K562 (cell line): ENCODE measurements at regions not wholly inside any gene's neighbourhood (a gene's known extent, or its start where the extent isn't known, plus 50 kb on each side); places are given as distances from the start of the nearest gene placed in this dataset.

Experiments used
- ATAC-seq: fragments of 200-7000 bp; cut with Tn5 transposase; 3 replicates; pipeline ENCODE4 v1.9.1; 2020; ENCODE audit warnings: moderate library complexity
- BruUV-seq: library from RNA; stranded (reverse); fragments of 400-500 nt; replicated peaks from 2 replicates; lab custom pipeline; 2021; lab: Mats Ljungman, UMichigan
- CTCF ChIA-PET: fragments of 300-600 bp; formaldehyde crosslinking; extraction: SDS; loops from one replicate; lab custom pipeline; 2021; ENCODE audit warnings: low intra/inter-chr PET ratio; lab: Yijun Ruan, JAX
- POLR2A ChIA-PET: fragments of 300-600, 350-650 bp; sonication (Branson Sonifier 250); formaldehyde crosslinking; extraction: SDS; loops from one replicate; lab custom pipeline; 2021; ENCODE audit warnings: antibody characterized with exemption, inconsistent platforms; lab: Yijun Ruan, JAX
- DNase-seq, 4 experiments: peaks; one replicate each; pipeline versions ENCODE4 v3.0.0 to v3.0.0-alpha.2; 2011 to 2018; ENCODE audit warnings: low spot score in 3 of 4, mixed read lengths in 3 of 4; ENCODE audit errors: extremely low read depth in 1 of 4
- FAIRE-seq: peaks from 2 replicates; lab custom pipeline; 2011; peaks lifted over from hg19 to GRCh38; lab: Jason Lieb, UNC
- H2AFZ ChIP-seq: 2 replicates; pipeline ENCODE4 v1.6.0; 2011; ENCODE audit warnings: low read depth, low read length, control low read depth, inconsistent platforms
- H3K27ac ChIP-seq: fragments of 200-600 bp; 3 replicates; pipeline ENCODE4 v1.8.0; 2011; ENCODE audit warnings: low read depth, mild to moderate bottlenecking, control low read depth, inconsistent platforms, low read length, moderate library complexity, mixed read lengths; ENCODE audit errors: extremely low read depth
- H3K27me3 ChIP-seq, 2 experiments: fragments of 300-600 bp in 1 of 2; 2 replicates in 1 of 2; 3 replicates in 1 of 2; pipeline versions ENCODE4 v1.6.0 to v1.8.0; 2011; ENCODE audit warnings: inconsistent platforms in 2 of 2, low read length in 2 of 2, mild to moderate bottlenecking in 1 of 2, mixed read lengths in 1 of 2, moderate library complexity in 1 of 2; ENCODE audit not compliant: control insufficient read depth in 2 of 2, insufficient read depth in 2 of 2
- H3K36me3 ChIP-seq: fragments of 300-600 bp; 3 replicates; pipeline ENCODE4 v1.8.0; 2011; ENCODE audit warnings: mild to moderate bottlenecking, low read length, inconsistent platforms; ENCODE audit not compliant: control insufficient read depth, insufficient read depth
- H3K4me1 ChIP-seq, 2 experiments: fragments of 200-600 bp in 1 of 2; replicated peaks in 1 of 2; 2 replicates in 1 of 2; 3 replicates in 1 of 2; pipeline versions ENCODE4 v1.5.1 to v1.8.0; 2011; ENCODE audit warnings: inconsistent platforms in 2 of 2, low read length in 2 of 2, mild to moderate bottlenecking in 1 of 2, mixed read lengths in 1 of 2, moderate library complexity in 1 of 2; ENCODE audit not compliant: control insufficient read depth in 2 of 2, insufficient read depth in 2 of 2
- H3K4me2 ChIP-seq: 2 replicates; pipeline ENCODE4 v1.6.1; 2011; ENCODE audit warnings: low read length, control low read depth, inconsistent platforms, mixed read lengths; ENCODE audit not compliant: insufficient read depth
- H3K4me3 ChIP-seq: fragments of 200-600 bp; sonication (generic), shearing (Covaris generic); 2 replicates; pipeline ENCODE4 v1.5.1; 2016; ENCODE audit warnings: control low read depth, inconsistent platforms
- H3K79me2 ChIP-seq: fragments of 200-600 bp; 3 replicates; pipeline ENCODE4 v1.8.0; 2011; ENCODE audit warnings: low read length, inconsistent platforms; ENCODE audit not compliant: control insufficient read depth, insufficient read depth
- H3K9ac ChIP-seq, 2 experiments: 2 replicates each; pipeline versions ENCODE4 v1.6.0 to v1.6.1; 2011; ENCODE audit warnings: low read depth in 2 of 2, low read length in 2 of 2, control low read depth in 1 of 2, inconsistent platforms in 1 of 2, mild to moderate bottlenecking in 1 of 2, mixed read lengths in 1 of 2; ENCODE audit not compliant: insufficient read depth in 1 of 2
- H3K9me1 ChIP-seq: one replicate; pipeline ENCODE4 v1.6.0; 2011; ENCODE audit warnings: inconsistent platforms, mild to moderate bottlenecking, low read length, moderate library complexity; ENCODE audit not compliant: control insufficient read depth, insufficient read depth
- H3K9me3 ChIP-seq: replicated peaks from 2 replicates; pipeline ENCODE4 v1.5.1; 2011; ENCODE audit warnings: low read depth, low read length, inconsistent platforms; ENCODE audit not compliant: control insufficient read depth, insufficient read depth
- H4K20me1 ChIP-seq: replicated peaks from 2 replicates; pipeline ENCODE4 v1.6.1; 2011; ENCODE audit warnings: low read length, inconsistent platforms, mixed read lengths; ENCODE audit not compliant: control insufficient read depth, insufficient read depth
- CBFA2T3 ChIP-seq: fragments of 450-650 bp; IDR thresholded peaks from 2 replicates; pipeline ENCODE4 v1.6.1; 2017
- CEBPG ChIP-seq, 3 experiments: fragments of 200-800 bp in 1 of 3; sonication (Bioruptor generic) in 1 of 3; sonication (generic) in 1 of 3; formaldehyde crosslinking in 1 of 3; IDR thresholded peaks in 2 of 3; conservative IDR thresholded peaks in 1 of 3; 2 replicates each; pipeline versions ENCODE4 v1.6.1 to v1.8.0; 2016 to 2022; ENCODE audit warnings: missing compliant biosample characterization in 2 of 3, missing genetic modification characterization in 2 of 3, mild to moderate bottlenecking in 1 of 3, missing genetic modification reagents in 1 of 3
- DDX20 ChIP-seq: fragments of 450-650 bp; IDR thresholded peaks from 2 replicates; pipeline ENCODE4 v1.6.1; 2016; ENCODE audit warnings: missing genetic modification characterization, low read depth, mild to moderate bottlenecking, missing compliant biosample characterization, moderate library complexity
- KDM5B ChIP-seq: fragments of 200-600 bp; sonication (generic); IDR thresholded peaks from 2 replicates; pipeline ENCODE4 v1.6.1; 2012; ENCODE audit warnings: low read depth, mild to moderate bottlenecking, moderate library complexity, low read length, control low read depth, inconsistent platforms; ENCODE audit not compliant: insufficient replicate concordance
- MTA3 ChIP-seq: fragments of 450-650 bp; formaldehyde crosslinking; IDR thresholded peaks from 2 replicates; pipeline ENCODE4 v1.6.1; 2017; ENCODE audit warnings: mild to moderate bottlenecking, borderline replicate concordance
- SMAD4 ChIP-seq: fragments of 250-450 bp; sonication (Bioruptor Pico); conservative IDR thresholded peaks from 2 replicates; pipeline ENCODE4 v1.8.0; 2021; ENCODE audit warnings: inconsistent platforms, mild to moderate bottlenecking, moderate library complexity
- ZNF79 ChIP-seq: fragments of 250-450 bp; sonication (Bioruptor Pico); IDR thresholded peaks from 2 replicates; pipeline ENCODE4 v1.4.0; 2020; ENCODE audit warnings: low read depth, mild to moderate bottlenecking, moderate library complexity
- WGBS: fragments of 100-300 bp; shearing (Covaris generic); methylation state at CpG from one replicate; pipeline ENCODE4 v1.1.6; 2016; ENCODE audit warnings: low coverage, mixed read lengths; ENCODE audit not compliant: insufficient coverage; ENCODE audit errors: missing lambda C conversion rate; 5-methylcytosine and 5-hydroxymethylcytosine counted together
- in situ Hi-C: fragments of 300-500 bp; cut with MboI; formaldehyde crosslinking; loops from 4 replicates; pipeline ENCODE4 v1.15.0; 2018; ENCODE audit warnings: inconsistent platforms, mixed read lengths
- intact Hi-C: fragments of 100-400 bp; cut with micrococcal nuclease; formaldehyde crosslinking; loops from 2 replicates; pipeline ENCODE4 v1.14.2; 2022
- TF ChIP-seq, protein P1 (sequence below): fragments of 200-800 bp; sonication (Bioruptor generic); IDR thresholded peaks from 2 replicates; pipeline ENCODE4 v1.6.1; 2016; ENCODE audit warnings: missing genetic modification characterization, missing compliant biosample characterization
- TF ChIP-seq, protein P2 (sequence below): fragments of 450-650 bp; IDR thresholded peaks from one replicate; pipeline ENCODE4 v1.6.1; 2018; ENCODE audit warnings: mild to moderate bottlenecking, moderate library complexity; ENCODE audit not compliant: partially characterized antibody

DNA sequence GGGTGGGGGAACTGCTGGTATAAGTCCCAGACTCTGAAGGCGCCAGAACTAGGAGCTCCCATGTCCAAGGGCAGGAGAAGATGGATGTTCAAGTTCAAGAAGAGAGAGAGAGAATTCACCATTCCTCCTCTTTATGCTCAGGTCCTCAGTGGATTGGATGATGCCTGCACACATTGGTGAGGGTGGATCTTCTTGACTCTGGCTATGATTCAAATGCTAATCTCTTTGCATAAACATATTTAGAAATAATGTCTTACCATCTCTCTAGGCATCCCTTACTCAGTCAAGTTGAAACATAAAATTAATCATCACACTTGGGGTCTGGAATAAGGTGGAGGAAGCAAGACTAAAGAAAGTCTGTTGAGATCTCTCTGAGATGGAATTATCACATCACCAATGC is 210.6 kb upstream of the CHST9 start:
- Histone ChIP-seq H3K4me1 (no peaks in the 10 kb centered on the region), H2AFZ (no peak overlapping the region), H3K9me1 (no peaks in the 10 kb centered on the region), H3K27me3 (no peaks in the 10 kb centered on the region), H3K36me3 (no peaks in the 10 kb centered on the region), H4K20me1 (no peaks in the 10 kb centered on the region), H3K27ac (no peak overlapping the region), H3K79me2 (no peaks in the 10 kb centered on the region), H3K4me3 (no peak overlapping the region), H3K9ac (no peak overlapping the region), H3K4me2 (no peak overlapping the region), H3K9me3 (no peaks in the 10 kb centered on the region)
- ChIA-PET POLR2A (no interaction called here), CTCF (no interaction called here)
- DNase-seq = no peak
- WGBS = 0% methylated on average over 1 of the region's 1 CpG
- no TSS peak for BruUV-seq
- TF ChIP-seq CEBPG (CRISPR knock-in tag; IDR thresholded peaks at IDR 0.05) (no peak), CEBPG (tag; conservative IDR thresholded peaks at IDR 0.05 in 1 of 2, IDR thresholded peaks at IDR 0.05 in 1 of 2) (no peak), SMAD4 (CRISPR knock-in tag) (no peak)
- FAIRE-seq = no peak
- no peak for ATAC-seq
- in situ Hi-C loops = no loop called here
- intact Hi-C loops = no loop called here

DNA sequence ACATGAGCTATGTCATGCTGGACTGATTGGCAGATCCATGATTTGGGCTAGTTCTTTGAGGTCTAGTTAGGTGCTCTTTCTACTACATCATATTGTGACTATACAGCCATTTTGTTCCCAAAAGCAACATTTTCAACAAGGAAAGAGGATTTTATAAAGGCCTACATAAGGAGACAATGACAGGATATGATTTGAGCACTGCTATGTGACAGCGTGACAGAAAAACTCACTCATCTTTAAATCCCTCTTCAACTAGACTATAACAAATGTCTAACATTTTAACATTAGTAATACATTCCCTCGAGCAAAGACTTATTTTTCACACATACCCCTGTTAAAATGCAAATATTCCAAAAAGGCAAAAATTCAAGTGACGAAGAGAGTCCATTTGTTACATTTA is 209.6 kb upstream of the CHST9 start:
- Histone ChIP-seq H3K27me3 (no peaks in the 10 kb centered on the region), H3K4me2 (no peak overlapping the region), H3K9me1 (no peaks in the 10 kb centered on the region), H3K9ac (no peak overlapping the region), H3K4me1 (no peaks in the 10 kb centered on the region), H3K4me3 (no peak overlapping the region), H3K79me2 (no peaks in the 10 kb centered on the region), H4K20me1 (no peaks in the 10 kb centered on the region), H3K36me3 (no peaks in the 10 kb centered on the region), H3K27ac (no peak overlapping the region), H3K9me3 (no peaks in the 10 kb centered on the region), H2AFZ (no peak overlapping the region)
- in situ Hi-C loops (no loop called here), intact Hi-C loops (no loop called here)
- POLR2A ChIA-PET = no interaction called here
- TF ChIP-seq CBFA2T3 = no peak
- TF ChIP-seq KDM5B = no peak
- TF ChIP-seq, protein P1, sequence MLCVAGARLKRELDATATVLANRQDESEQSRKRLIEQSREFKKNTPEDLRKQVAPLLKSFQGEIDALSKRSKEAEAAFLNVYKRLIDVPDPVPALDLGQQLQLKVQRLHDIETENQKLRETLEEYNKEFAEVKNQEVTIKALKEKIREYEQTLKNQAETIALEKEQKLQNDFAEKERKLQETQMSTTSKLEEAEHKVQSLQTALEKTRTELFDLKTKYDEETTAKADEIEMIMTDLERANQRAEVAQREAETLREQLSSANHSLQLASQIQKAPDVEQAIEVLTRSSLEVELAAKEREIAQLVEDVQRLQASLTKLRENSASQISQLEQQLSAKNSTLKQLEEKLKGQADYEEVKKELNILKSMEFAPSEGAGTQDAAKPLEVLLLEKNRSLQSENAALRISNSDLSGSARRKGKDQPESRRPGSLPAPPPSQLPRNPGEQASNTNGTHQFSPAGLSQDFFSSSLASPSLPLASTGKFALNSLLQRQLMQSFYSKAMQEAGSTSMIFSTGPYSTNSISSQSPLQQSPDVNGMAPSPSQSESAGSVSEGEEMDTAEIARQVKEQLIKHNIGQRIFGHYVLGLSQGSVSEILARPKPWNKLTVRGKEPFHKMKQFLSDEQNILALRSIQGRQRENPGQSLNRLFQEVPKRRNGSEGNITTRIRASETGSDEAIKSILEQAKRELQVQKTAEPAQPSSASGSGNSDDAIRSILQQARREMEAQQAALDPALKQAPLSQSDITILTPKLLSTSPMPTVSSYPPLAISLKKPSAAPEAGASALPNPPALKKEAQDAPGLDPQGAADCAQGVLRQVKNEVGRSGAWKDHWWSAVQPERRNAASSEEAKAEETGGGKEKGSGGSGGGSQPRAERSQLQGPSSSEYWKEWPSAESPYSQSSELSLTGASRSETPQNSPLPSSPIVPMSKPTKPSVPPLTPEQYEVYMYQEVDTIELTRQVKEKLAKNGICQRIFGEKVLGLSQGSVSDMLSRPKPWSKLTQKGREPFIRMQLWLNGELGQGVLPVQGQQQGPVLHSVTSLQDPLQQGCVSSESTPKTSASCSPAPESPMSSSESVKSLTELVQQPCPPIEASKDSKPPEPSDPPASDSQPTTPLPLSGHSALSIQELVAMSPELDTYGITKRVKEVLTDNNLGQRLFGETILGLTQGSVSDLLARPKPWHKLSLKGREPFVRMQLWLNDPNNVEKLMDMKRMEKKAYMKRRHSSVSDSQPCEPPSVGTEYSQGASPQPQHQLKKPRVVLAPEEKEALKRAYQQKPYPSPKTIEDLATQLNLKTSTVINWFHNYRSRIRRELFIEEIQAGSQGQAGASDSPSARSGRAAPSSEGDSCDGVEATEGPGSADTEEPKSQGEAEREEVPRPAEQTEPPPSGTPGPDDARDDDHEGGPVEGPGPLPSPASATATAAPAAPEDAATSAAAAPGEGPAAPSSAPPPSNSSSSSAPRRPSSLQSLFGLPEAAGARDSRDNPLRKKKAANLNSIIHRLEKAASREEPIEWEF (CRISPR knock-in tag) = no peak
- TF ChIP-seq ZNF79 (CRISPR knock-in tag) = no peak
- TF ChIP-seq DDX20 = no peak
- TF ChIP-seq, protein P2, sequence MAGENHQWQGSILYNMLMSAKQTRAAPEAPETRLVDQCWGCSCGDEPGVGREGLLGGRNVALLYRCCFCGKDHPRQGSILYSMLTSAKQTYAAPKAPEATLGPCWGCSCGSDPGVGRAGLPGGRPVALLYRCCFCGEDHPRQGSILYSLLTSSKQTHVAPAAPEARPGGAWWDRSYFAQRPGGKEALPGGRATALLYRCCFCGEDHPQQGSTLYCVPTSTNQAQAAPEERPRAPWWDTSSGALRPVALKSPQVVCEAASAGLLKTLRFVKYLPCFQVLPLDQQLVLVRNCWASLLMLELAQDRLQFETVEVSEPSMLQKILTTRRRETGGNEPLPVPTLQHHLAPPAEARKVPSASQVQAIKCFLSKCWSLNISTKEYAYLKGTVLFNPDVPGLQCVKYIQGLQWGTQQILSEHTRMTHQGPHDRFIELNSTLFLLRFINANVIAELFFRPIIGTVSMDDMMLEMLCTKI = no peak
- TF ChIP-seq MTA3 = no peak
- FAIRE-seq = no peak
- no peak for DNase-seq
- WGBS = 6% methylated on average over 3 of the region's 3 CpGs
- no peak for ATAC-seq
- BruUV-seq = no TSS peak
- CTCF ChIA-PET = no interaction called here
